ENCODE measurements at regions not wholly inside any gene's neighbourhood (a gene's known extent, or its start where the extent isn't known, plus 50 kb on each side); places are given as distances from the start of the nearest gene placed in this dataset.

DNA sequence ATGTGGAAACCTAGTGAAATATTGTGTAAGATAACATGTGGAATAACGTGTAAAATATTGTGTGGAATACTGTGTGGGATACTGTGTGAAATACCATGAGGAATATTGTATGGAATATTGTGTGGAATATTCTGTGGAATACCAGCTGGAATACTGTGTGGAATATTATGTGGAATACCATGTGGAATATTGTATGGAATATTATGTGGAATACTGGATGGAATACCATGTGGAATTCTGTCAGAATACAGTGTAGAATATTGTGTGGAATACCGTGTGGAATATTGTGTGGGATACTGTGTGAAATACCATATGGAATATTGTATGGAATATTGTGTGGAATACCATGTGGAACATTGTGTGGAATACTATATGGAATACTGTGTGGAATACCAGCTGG lies 134.6 kb upstream of the CHST15 start:
- no peak overlapping the region for H2AFZ ChIP-seq (ENCODE audit: low read length)
- H3K9me3 ChIP-seq (replicated peaks in 1 of 2; ENCODE audit: control insufficient read depth in 2 of 2, insufficient read depth in 1 of 2, low read depth in 1 of 2, low read length in 2 of 2) = peaks cover 0 to 17% of the 10 kb centered on the region in 2 donors
- H3K36me3 ChIP-seq (replicated peaks in 1 of 2; ENCODE audit: control insufficient read depth in 2 of 2, insufficient read depth in 2 of 2, low read length in 2 of 2) = no peaks in the 10 kb centered on the region
- no peak overlapping the region for H2BK15ac ChIP-seq (ENCODE audit: low read length)
- H3K4me3 ChIP-seq (ENCODE audit: low read length in 2 of 2) = no peak overlapping the region
- WGBS, 2 donors (ENCODE audit: extremely low coverage in 2 of 2, insufficient read length in 2 of 2, insufficient replicate concordance in 1 of 2) = 100% methylated on average over 1 of the region's 2 CpGs; no CpG with 5 or more reads in 1 of the 2 donors
- H3K79me1 ChIP-seq (ENCODE audit: low read depth, low read length) = no peaks in the 10 kb centered on the region
- peaks cover 0 to 5% of the 10 kb centered on the region in 2 donors for H3K4me1 ChIP-seq (ENCODE audit: control insufficient read depth in 2 of 2, insufficient read depth in 1 of 2, low read depth in 1 of 2, low read length in 2 of 2)
- H2BK5ac ChIP-seq (ENCODE audit: low read length) = no peak overlapping the region
- no peak overlapping the region for H3K27ac ChIP-seq (replicated peaks; ENCODE audit: low read length)
- no peak overlapping the region for H3K4me2 ChIP-seq (ENCODE audit: insufficient read depth, low read length, poor library complexity, severe bottlenecking)
- H3K9ac ChIP-seq (ENCODE audit: low read depth, low read length, poor library complexity) = no peak overlapping the region
- no peak overlapping the region for H4K8ac ChIP-seq (ENCODE audit: low read depth, low read length)
- H2BK12ac ChIP-seq (ENCODE audit: low read length) = no peak overlapping the region
- H2AK5ac ChIP-seq (ENCODE audit: low read depth, low read length) = no peak overlapping the region
- H2BK120ac ChIP-seq (ENCODE audit: low read depth, low read length) = no peak overlapping the region
- H4K91ac ChIP-seq (ENCODE audit: low read depth, low read length, poor library complexity) = no peak overlapping the region
- no peak overlapping the region for H3K4ac ChIP-seq (ENCODE audit: low read length)
- H3K18ac ChIP-seq (ENCODE audit: low read length) = no peak overlapping the region
- no peak for DNase-seq (ENCODE audit: low spot score)
- no peaks in the 10 kb centered on the region for H3K27me3 ChIP-seq (ENCODE audit: control insufficient read depth in 3 of 3, insufficient read depth in 3 of 3, low read depth in 1 of 3, low read length in 3 of 3)
- H3K23ac ChIP-seq (ENCODE audit: low read depth, low read length, poor library complexity) = no peak overlapping the region
- no peak overlapping the region for H3K14ac ChIP-seq (ENCODE audit: low read length)

DNA sequence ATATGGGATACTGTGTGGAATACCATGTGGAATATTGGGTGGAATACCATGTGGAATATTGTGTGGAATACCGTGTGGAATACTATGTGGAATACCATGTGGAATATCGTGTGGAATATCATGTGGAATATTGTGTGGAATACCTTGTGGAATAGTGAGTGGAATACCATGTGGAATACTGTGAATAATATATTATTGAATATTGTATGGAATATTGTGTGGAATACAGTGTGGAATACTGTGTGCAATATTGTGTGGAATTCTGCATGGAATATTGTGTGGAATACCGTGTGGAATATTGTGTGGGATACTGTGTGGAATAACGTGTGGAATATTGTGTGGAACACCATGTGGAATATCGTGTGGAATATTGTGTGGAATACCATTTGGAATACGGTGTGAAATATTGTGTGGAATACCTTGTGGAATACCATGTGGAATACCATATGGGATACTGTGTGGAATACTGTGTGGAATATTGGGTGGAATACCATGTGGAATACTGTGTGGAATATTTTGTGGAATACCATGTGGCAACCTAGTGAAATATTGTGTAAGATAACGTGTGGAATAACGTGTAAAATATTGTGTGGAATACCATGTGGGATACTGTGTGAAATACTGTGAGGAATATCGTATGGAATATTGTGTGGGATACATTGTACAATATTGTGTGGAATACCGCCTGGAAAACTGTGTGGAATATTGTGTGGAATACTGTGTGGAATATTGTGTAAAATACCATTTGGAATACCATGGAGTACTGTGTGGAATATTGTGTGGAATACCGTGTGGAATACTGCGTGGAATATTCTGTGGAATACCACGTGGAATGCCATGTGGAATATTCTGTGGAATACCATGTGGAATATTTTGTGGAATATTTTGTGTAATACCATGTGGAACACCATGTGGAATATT lies 133.9 kb upstream of the CHST15 start:
- no peak overlapping the region for H2BK5ac ChIP-seq (ENCODE audit: low read length)
- H3K4me2 ChIP-seq (ENCODE audit: insufficient read depth, low read length, poor library complexity, severe bottlenecking) = no peak overlapping the region
- H3K4ac ChIP-seq (ENCODE audit: low read length) = no peak overlapping the region
- H3K36me3 ChIP-seq (replicated peaks in 1 of 2; ENCODE audit: control insufficient read depth in 2 of 2, insufficient read depth in 2 of 2, low read length in 2 of 2) = no peaks in the 10 kb centered on the region
- no peak overlapping the region for H2BK120ac ChIP-seq (ENCODE audit: low read depth, low read length)
- no peak overlapping the region for H2BK15ac ChIP-seq (ENCODE audit: low read length)
- no peak overlapping the region for H4K8ac ChIP-seq (ENCODE audit: low read depth, low read length)
- H3K9me3 ChIP-seq (replicated peaks in 1 of 2; ENCODE audit: control insufficient read depth in 2 of 2, insufficient read depth in 1 of 2, low read depth in 1 of 2, low read length in 2 of 2) = peaks cover 0 to 17% of the 10 kb centered on the region in 2 donors
- H3K9ac ChIP-seq (ENCODE audit: low read depth, low read length, poor library complexity) = no peak overlapping the region
- no peak overlapping the region for H2AK5ac ChIP-seq (ENCODE audit: low read depth, low read length)
- H3K18ac ChIP-seq (ENCODE audit: low read length) = no peak overlapping the region
- H4K91ac ChIP-seq (ENCODE audit: low read depth, low read length, poor library complexity) = no peak overlapping the region
- H3K27ac ChIP-seq (replicated peaks; ENCODE audit: low read length) = no peak overlapping the region
- H3K4me1 ChIP-seq (ENCODE audit: control insufficient read depth in 2 of 2, insufficient read depth in 1 of 2, low read depth in 1 of 2, low read length in 2 of 2) = peaks cover 0 to 5% of the 10 kb centered on the region in 2 donors
- H3K79me1 ChIP-seq (ENCODE audit: low read depth, low read length) = no peaks in the 10 kb centered on the region
- DNase-seq (ENCODE audit: low spot score) = no peak
- H3K27me3 ChIP-seq (ENCODE audit: control insufficient read depth in 3 of 3, insufficient read depth in 3 of 3, low read depth in 1 of 3, low read length in 3 of 3) = no peaks in the 10 kb centered on the region
- H3K14ac ChIP-seq (ENCODE audit: low read length) = no peak overlapping the region
- H2BK12ac ChIP-seq (ENCODE audit: low read length) = no peak overlapping the region
- H3K4me3 ChIP-seq (ENCODE audit: low read length in 2 of 2) = no peak overlapping the region
- WGBS, 2 donors (ENCODE audit: extremely low coverage in 2 of 2, insufficient read length in 2 of 2, insufficient replicate concordance in 1 of 2) = no CpG with 5 or more reads among the region's 13 CpGs
- H3K23ac ChIP-seq (ENCODE audit: low read depth, low read length, poor library complexity) = no peak overlapping the region
- no peak overlapping the region for H2AFZ ChIP-seq (ENCODE audit: low read length)

DNA sequence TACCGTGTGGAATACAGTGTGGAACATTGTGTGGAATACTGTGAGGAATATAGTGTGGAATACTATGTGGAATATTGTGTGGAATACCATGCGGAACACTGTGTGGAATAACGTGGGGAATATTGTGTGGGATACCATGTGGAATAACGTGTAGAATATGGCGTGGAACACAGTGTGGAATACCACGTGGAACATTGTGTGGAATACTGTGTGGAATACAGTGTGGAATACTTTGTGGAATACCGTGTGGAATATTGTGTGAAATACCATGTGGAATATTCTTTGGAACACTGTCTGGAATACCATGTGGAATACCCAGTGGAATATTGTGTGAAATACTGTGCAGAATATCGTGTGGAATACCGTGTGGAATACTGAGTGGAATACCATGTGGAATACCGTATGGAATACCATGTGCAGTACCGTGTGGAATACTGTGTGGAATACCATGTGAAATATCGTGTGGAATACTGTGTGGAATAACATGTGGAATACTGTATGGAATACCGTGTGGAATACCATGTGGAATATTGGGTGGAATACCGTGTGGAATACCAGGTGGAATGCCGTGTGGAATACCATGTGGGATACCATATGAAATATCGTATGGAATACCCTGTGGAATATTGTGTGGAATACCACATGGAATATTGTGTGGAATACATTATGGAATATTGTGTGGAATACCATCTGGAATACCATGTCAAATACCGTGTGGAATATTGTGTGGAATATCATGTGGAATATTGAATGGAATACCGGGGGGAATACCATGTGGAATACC lies 133.1 kb upstream of the CHST15 start:
- H3K4me2 ChIP-seq (ENCODE audit: insufficient read depth, low read length, poor library complexity, severe bottlenecking) = no peak overlapping the region
- no peak overlapping the region for H4K8ac ChIP-seq (ENCODE audit: low read depth, low read length)
- peaks cover 0 to 17% of the 10 kb centered on the region in 2 donors for H3K9me3 ChIP-seq (replicated peaks in 1 of 2; ENCODE audit: control insufficient read depth in 2 of 2, insufficient read depth in 1 of 2, low read depth in 1 of 2, low read length in 2 of 2)
- peaks cover 0 to under 1% (median 0%) of the 10 kb centered on the region in 3 experiments for H3K27me3 ChIP-seq (ENCODE audit: control insufficient read depth in 3 of 3, insufficient read depth in 3 of 3, low read depth in 1 of 3, low read length in 3 of 3)
- no CpG with 5 or more reads among the region's 18 CpGs for WGBS, 2 donors (ENCODE audit: extremely low coverage in 2 of 2, insufficient read length in 2 of 2, insufficient replicate concordance in 1 of 2)
- H3K14ac ChIP-seq (ENCODE audit: low read length) = no peak overlapping the region
- H3K79me1 ChIP-seq (ENCODE audit: low read depth, low read length) = no peaks in the 10 kb centered on the region
- no peak overlapping the region for H2BK15ac ChIP-seq (ENCODE audit: low read length)
- H2BK12ac ChIP-seq (ENCODE audit: low read length) = no peak overlapping the region
- no peak for DNase-seq (ENCODE audit: low spot score)
- H3K4ac ChIP-seq (ENCODE audit: low read length) = no peak overlapping the region
- H2AFZ ChIP-seq (ENCODE audit: low read length) = no peak overlapping the region
- no peak overlapping the region for H2BK5ac ChIP-seq (ENCODE audit: low read length)
- no peak overlapping the region for H3K4me3 ChIP-seq (ENCODE audit: low read length in 2 of 2)
- no peak overlapping the region for H3K9ac ChIP-seq (ENCODE audit: low read depth, low read length, poor library complexity)
- H3K4me1 ChIP-seq (ENCODE audit: control insufficient read depth in 2 of 2, insufficient read depth in 1 of 2, low read depth in 1 of 2, low read length in 2 of 2) = peaks cover 0 to 5% of the 10 kb centered on the region in 2 donors
- no peaks in the 10 kb centered on the region for H3K36me3 ChIP-seq (replicated peaks in 1 of 2; ENCODE audit: control insufficient read depth in 2 of 2, insufficient read depth in 2 of 2, low read length in 2 of 2)
- H3K18ac ChIP-seq (ENCODE audit: low read length) = no peak overlapping the region
- no peak overlapping the region for H4K91ac ChIP-seq (ENCODE audit: low read depth, low read length, poor library complexity)
- H2BK120ac ChIP-seq (ENCODE audit: low read depth, low read length) = no peak overlapping the region
- no peak overlapping the region for H3K23ac ChIP-seq (ENCODE audit: low read depth, low read length, poor library complexity)
- H2AK5ac ChIP-seq (ENCODE audit: low read depth, low read length) = no peak overlapping the region
- H3K27ac ChIP-seq (replicated peaks; ENCODE audit: low read length) = no peak overlapping the region

Measured in neuronal stem cell (in vitro differentiated cells).